ENCODE measurements at regions not wholly inside any gene's neighbourhood (a gene's known extent, or its start where the extent isn't known, plus 50 kb on each side); places are given as distances from the start of the nearest gene placed in this dataset.
"Not testable (repeated sequence)": the region's sequence is repeated elsewhere in the genome, so short reads cannot be mapped to it uniquely, and the experiment has no call there.

DNA sequence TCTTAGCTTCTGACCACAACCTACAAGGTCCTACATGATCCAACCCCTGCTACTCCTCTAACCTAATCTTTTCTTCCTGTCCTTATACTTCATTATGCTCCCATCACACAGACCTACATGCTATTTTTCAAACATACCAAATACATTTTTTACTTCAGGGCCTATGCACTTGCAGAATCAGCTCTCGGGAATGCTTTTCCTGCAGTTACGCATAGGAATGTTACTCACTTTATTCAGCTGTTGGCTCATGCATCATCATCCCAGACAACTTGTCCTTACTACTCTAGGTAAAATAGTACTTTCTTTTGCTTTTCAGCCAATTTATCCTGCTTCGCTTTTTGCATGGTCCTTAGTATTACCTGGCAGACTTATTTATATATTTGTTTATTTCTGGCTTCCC, 105.6 kb downstream of the OXSM start:
- DNase-seq (ENCODE audit: low read depth, low spot score): peak; percentile 56

DNA sequence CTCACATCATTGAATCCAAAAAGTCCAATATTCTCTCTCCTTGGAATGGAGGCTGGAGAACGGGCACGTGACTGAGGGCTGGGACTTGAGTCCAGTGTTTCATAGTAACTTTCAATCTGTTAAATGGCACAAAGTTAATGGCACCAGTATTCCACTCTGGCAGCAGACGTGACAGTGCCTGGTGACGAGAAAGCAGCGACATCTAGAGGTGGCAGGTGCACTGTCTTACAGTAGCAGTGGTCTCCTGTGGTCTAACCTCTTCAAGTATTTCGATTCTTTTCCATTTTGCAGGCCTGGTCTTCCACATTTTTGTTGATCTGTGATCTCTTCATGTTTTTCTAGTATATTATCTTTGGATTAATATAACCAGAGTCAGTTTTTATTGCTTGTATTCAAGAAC, 107.1 kb downstream of the OXSM start:
- DNase-seq (ENCODE audit: low read depth, low spot score): no peak

DNA sequence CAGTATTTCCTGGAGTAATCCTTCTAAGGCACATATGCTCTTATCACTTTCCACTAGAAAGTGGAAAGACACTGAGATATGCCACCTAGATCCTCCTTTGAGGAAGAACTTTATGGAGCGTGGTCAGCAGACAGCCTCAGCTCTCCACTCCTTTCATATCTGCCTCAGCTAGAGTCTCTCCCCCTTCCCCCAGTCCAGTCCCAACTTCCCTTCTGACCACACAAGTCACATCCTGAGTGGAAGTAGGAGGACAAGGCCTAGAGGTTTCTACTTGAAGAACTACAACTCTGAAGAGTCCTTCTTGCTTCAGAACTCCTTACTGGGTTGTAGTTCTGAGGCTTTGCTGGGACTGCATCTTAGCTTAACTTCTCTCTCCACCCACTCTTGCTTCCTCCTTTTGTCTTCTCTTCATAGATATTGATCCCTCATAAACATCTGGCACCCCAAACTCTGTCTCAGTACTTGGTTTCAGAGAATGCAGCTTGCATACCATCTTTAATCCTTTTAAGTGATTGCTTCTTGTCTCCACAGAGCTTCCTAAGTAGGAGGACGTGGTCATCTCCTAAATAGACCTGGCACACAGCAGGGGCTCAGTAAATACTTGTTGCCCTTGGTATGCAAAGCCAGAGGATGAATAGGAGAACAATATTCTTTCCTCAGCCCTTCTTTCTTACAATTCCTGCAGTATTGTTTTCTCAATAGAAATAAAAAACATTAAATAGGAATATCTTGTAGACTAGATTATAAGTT, 109.6 kb downstream of the OXSM start:
- DNase-seq (ENCODE audit: low read depth, low spot score): no peak

DNA sequence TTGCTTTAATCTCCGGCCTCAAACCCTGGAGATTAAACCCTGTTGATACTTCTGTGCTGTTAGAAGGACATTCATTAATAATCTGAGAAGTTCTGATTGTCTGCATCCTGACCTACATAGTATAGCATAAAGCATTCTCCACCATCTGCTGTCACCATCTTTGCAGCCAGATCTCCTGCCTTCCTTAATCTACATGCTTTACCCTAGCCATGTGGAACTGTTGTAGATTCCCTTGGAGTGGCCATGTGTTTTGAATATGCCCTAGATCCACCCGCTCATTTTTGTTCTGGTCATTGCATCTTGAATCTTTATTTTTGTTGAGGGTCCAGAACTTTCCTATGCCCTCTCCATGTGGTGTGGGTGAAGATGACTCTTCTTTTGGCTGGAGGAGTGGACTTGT, 110.3 kb downstream of the OXSM start:
- DNase-seq (ENCODE audit: low read depth, low spot score): no peak

DNA sequence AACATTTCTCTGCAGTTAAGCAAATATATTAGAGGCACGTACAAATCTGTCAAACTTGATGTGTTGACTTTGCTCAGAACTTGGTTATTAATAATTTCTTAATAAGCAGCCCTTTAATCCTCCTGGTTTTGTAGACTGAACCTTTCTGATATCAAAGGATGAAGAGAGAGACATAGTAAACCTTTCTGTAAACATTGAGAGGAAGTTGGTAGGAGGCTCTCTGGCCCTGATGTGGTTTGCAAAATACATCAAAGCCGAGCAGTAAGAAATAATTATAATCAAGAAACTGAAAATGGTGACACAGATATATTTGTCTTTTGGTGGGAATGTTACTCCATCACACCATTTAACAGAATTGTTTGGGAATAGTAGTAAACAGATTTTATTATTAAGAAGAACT, 111.9 kb downstream of the OXSM start:
- no peak for DNase-seq (ENCODE audit: low read depth, low spot score)

DNA sequence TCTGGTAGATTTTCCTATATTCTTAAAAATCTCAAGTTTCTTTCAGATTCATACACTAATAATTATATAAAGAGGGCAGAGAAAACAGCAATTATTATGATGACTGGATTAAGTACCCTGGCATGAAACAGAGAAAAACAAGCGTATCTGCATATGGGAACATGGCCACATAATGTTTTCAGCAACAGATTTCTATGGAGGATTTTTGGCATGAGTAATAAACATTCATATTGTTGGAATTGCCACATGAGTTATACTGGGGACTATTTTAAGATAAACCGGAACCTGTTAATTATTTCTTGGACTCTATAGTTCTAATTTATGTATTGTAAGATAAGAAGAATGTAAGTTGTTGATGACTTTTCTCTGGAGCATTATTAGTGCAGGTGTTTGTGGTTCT, 112.7 kb downstream of the OXSM start:
- no peak for DNase-seq (ENCODE audit: low read depth, low spot score)

DNA sequence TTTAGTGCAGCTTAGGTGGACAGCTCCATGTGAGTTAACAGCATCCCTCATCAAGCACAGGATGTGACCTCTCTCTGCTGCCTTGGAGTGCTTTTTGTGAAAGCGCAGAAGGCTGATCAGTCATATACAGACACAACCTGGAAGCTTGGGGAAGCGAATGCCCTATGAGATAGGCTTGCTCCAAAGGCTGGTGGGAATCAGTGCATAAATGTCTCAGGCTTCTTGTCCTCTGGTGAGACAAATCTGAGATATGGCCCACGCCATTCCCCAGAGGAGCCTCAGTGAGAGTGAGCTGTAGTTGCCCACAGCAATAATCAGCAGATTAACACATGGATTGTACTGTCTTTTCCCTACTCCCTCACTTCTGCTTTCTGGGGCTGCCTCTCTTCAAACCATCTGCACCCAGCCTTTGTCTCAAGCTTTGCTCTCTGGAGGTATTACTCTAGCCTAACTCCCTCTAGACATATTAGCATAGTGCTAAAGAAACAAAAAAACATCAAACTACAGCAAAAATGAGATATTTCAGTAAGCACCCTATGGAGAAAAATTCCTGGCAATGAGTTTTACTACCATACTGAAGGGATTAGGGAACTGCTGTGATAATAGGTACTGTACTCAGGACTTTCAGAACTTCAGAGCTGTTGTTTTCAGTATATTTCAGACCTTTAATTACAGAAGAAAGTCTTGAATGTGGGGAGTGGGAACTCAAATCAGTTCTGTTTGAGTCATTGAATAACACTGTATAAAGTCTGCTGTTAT, 113.7 kb downstream of the OXSM start:
- DNase-seq (ENCODE audit: low read depth, low spot score): no peak

DNA sequence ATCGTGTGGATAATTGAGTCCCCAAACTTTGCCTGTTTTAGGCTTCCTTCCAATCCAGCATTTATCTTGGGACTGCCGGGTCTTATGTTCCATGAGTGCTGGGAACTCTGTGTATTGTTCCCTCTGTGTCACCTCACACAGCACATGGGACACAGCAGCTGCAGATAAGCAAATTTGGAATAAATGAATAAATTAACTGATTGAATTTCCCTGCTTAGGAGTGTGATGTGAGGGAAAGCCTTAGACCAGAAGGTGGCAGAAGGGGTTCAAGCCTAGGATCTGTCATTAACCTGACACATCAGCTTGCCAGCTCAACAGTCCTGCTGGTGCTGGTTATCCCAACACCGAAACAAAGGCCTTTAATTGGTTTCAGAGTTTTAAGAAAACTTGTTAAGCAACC, 114.3 kb downstream of the OXSM start:
- peak; percentile 28 for DNase-seq (ENCODE audit: low read depth, low spot score)

DNA sequence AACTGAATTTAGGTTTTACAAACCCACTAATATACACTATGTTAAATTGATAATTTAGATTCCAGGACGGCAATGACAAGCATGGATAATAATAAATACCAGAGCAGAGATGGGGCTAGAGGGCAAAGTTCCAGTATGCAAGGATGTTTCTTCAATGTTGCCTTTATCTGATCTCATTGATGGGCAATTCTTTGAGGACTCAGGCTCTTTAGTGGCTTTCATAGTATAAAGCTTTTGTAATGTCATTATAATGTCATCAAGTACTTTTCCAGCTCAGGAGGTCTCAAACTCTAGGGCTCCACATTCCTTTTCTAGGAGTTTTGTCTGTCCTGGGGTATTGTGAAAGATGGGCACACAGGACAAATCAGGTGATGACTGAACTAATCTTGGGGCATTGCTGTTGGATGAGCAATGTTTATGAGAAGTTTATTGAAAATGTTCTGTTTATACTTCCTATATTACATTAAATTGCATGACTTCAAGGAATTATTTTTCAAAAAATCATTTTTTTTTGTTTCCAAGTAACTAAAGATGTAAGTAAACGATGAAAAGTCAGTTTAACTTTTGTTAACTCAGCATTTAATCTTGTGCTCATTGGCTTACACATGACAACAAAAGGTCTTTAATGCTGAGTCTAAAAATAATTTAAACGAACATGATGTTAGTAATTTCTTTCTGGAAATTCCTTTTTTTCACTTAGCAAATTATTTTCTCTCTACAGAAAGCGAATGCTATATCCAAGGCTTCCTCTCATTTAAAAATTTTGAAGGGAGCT, 116.4 kb downstream of the OXSM start:
- DNase-seq (ENCODE audit: low read depth, low spot score): no peak

DNA sequence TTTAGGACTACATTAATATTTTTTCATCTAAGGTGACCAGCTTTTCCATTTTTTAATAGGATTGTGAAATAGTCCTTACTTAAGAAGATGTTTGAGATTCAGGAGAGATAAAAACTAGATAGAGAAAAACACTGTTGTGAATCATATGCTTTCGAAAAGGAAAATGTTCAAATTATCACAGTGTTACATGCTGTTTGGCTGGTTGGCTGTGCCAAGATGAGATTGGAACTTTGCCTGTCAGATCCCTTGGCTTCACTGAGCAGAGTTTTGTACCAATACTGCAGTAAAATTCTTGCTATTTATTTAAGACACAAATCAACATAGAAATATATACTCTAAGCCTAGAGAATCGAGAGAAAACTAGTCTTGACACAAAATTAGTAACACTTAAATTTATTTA, 117.2 kb downstream of the OXSM start:
- peak; percentile 31 for DNase-seq (ENCODE audit: low read depth, low spot score)

DNA sequence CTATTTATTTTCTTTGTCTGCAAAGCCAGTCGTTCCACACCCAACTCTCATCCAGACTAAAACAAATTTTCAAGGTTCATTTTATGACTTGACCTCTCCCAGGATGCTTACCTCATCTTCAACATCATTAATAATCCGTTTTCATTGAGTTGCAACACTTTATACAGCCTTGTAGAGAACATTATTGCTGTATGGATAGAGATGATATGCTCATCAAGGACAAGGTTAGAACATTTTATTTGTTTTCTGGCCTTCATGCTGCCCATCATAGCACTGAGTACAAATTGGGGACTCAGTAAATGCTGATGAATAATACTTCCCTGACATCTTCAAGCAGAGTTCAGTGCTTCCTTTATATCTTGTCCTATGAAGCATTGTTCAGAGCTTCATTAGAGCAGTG, 120.2 kb downstream of the OXSM start:
- no peak for DNase-seq (ENCODE audit: low read depth, low spot score)

DNA sequence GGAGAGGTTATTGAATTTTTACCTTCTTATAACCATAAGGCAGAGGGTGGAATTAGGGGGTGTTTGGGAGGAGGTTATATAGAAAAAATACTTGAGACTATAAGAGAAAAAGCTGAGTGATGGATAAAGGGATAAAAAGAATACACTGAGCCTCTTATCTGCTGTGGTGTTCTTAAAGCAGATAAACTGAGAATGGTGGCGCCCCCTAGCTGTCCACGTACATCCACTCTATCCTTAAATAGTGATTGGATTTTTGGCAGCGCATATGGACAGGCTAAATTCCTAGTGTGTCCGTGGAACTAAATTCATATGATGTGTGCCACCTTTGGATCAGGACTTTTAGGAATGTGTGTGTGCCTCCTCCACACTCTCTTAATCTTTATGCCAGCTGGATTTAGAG, 121.1 kb downstream of the OXSM start:
- no peak for DNase-seq (ENCODE audit: low read depth, low spot score)

DNA sequence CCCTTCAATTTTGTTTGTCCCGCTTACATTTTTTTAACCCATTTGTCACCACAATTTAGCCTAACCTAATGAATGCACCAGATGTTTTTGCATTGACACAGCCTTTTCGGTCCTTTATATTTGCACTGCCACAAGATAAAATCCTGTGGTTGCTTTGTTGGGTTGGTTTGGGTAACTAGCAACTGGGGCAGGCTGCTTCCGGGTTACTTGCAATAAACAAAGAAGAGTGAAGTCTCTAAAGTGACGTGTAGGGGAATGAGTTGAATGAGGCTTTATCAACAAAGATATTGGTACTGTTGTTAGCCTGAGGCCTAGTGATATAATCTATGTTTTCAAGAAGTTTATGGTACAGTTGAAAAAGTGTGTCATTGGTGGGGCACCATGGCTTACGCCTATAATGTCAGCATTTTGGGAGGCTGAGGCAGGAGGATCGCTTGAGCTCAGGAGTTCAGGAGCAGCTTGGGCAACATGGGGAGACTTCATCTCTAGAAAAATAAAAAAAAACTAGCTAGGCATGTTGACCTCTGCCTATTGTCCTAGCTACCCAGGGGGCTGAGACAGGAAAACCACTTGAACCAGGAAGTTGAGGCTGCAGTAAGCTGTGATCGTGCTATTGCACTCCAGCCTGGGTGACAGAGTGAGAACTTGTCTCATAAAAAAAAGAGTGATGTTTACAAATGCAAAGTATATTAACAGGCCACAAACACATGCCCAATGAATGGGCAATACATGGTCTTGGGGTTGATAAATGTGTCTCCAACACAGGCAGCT, 121.8 kb downstream of the OXSM start:
- DNase-seq (ENCODE audit: low read depth, low spot score): no peak

DNA sequence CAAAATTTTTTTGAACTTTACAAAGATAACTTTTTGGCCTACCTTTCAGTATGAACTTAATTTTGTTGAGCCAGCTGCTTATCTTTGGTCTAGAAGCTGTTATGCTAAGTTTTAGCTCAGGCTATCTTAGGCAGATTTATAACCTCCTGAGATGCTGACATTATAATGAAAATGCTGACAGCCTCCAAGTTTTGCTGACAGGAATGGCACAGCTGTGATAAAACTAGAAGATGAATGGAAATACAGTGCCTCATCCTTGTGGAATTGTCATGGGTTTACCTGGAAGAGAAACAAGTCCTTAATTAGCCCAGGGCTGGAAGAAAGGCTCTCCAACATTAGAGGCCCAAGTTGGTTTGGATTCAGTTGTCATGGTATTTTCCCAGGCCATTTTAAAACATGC, 123.3 kb downstream of the OXSM start:
- no peak for DNase-seq (ENCODE audit: low read depth, low spot score)

DNA sequence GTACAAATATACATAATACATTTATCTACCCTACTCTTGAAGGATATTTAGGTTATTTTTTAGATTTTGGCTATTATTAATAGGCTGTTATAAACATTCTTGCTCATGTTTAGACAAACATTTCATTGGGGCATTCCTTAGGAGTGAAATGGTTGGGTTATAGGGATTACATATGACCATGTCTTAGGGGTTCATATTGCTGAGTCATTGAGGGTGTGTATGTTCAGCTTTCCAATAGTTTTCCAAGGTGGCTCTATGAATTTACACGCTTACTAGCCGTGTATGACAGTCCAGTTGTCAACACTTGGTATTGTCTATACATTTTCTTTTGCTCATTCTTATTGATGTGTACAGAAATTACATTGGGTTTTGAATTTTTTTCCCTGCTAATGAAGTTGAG, 125.8 kb downstream of the OXSM start:
- DNase-seq (ENCODE audit: low read depth, low spot score): no peak

DNA sequence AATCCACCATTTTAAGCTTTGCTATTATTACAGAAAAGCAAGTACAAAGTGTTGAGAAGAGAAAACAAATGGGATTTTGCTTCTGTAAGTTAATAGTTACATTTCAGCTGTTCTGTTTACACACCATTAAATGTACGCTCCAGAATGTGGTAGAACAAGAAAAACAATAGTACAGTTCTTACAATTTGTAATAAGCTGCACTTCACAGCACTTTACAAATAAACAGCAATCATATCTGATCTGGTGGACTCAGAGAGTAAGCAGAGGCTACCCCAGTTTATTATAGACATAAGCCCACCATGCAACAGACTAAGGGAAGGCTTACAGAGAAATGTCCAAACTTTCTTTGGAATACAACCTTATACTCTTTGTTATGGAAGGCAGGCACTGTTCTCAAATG, 126.4 kb downstream of the OXSM start:
- DNase-seq (ENCODE audit: low read depth, low spot score): no peak

DNA sequence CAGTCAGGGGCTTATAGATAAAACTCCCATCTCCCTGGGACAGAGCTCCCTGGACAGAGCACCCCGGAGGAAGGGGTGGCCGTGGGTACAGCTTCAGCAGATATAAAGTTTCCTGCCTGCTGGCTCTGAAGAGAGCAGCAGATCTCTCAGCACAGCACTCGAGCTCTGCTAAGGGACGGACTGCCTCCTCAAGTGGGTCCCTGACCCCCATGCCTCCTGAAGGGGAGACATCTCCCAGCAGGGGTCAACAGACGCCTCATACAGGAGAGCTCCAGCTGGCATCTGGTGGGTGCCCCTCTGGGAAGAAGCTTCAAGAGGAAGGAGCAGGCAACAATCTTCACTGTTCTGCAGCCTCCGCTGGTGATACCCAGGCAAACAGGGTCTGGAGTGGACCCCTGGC, 142.1 kb downstream of the OXSM start:
- not testable (repeated sequence) for DNase-seq (ENCODE audit: low read depth, low spot score)

DNA sequence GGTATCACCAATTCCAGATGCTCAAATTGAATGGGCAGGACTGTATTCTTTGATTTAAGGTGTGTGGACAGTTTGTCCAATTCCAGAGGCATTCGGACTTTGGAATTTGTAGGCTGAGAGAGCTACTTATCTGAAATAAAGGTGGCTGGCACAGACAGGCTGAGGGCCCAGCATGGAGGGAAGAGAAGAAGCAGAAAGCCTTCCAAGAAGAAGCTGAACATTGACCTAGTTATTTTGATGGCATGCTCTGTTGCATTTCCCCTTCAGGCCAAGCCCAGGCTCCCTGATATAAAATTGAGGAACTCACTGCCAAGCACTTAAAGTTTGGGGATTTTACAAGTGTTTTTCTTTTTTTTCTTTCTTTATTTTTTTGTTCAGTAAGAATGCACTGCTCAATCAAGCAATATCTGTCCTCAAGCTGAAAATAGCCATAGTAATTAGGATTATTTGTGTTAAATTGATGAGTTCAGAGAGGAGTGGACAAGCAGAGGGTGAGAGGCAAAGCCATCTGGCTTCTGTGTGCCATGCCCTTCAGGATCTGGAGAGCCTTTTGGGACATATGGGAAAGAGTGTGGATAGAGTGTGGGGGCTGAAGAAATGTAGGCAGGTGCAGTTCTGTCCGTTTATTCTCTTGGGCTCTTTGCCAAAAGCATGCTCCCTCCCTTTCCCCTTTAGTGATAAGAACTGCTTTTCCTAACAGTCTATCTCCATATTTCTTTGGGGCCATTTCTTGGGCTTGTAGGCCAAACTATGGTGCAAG, 148.9 kb downstream of the OXSM start:
- no peak for DNase-seq (ENCODE audit: low read depth, low spot score)

DNA sequence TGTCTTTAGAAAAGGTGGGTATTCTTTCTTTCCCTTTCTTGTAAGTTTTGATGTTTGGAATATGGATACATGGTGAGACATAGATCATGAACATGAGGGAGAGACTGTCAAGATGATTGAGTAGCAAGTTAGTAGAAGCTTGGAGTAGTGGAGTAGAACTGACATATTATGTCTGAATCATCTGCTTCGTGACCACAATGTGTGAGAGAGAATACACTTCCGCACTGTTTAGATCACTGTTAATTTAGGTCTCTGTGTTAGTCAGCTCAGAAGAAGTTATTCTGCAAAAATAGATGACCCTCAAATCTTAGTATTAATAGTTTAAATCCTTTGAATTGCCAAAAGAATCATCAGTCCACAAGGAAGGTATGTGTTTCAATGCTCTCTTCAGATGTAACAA, 151.0 kb downstream of the OXSM start:
- no peak for DNase-seq (ENCODE audit: low read depth, low spot score)

DNA sequence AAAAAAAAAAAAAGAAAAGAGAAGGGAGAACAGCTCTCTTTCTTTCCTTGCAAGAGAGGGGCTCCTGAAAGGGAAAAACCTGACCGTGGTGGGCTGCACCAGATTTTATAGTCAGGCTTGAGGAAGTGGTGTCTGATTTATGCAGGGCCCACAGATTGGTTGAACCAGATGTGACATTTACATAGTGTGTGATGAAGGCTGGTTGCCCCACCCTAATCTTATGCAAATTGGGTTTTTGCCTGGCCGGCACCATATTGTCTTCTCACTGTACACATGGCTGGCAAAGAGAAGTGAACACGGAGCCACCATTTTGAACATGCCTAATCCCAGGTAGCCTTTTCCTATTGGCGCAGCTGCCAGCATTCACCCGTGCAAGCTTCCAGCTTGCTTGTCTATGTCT, 154.4 kb downstream of the OXSM start:
- no peak for DNase-seq (ENCODE audit: low read depth, low spot score)

DNA sequence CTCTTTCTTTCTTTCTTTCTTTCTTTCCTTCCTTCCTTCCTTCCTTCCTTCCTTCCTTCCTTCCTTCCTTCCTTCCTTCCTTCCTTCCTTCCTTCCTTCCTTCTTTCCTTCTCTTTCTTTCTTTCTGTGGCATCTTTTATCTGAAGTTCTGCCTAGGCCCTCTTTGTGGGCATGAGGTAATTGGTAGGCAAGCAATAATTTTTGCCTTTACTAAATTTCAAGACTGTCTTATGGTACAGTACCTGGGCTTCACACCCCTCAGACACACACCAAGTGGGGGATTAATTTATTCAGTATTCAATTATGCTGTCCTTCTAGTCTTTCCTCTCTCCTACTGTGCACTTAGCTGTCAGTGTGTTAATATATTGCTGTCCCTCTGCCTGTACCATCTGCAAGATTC, 155.5 kb downstream of the OXSM start:
- DNase-seq (ENCODE audit: low read depth, low spot score): no peak
